Upper lobe of left lung (tissue), 6 donors: ENCODE measurements at regions not wholly inside any gene's neighbourhood (a gene's known extent, or its start where the extent isn't known, plus 50 kb on each side); places are given as distances from the start of the nearest gene placed in this dataset.

Experiments
- ATAC-seq, 2 donors: fragments of 200-7000 bp; cut with Tn5 transposase; one replicate each; pipeline ENCODE4 v1.9.1; 2022; ENCODE audit warnings: mild to moderate bottlenecking in 2 of 2, moderate library complexity in 2 of 2; ENCODE audit not compliant: low FRiP score in 2 of 2
- DNase-seq, 2 donors: peaks; one replicate each; pipeline ENCODE4 v3.0.0-alpha.2; 2019 to 2020
- H3K27ac ChIP-seq, 4 donors: fragments of 200-600 bp; sonication (generic); one replicate each; pipeline ENCODE4 v1.5.1; 2016 to 2019
- H3K27me3 ChIP-seq, 4 donors: fragments of 200-600 bp; sonication (generic); one replicate each; pipeline ENCODE4 v1.5.1; 2017 to 2019
- H3K36me3 ChIP-seq, 4 donors: fragments of 200-600 bp; sonication (generic); one replicate each; pipeline ENCODE4 v1.5.1; 2016 to 2019
- H3K4me1 ChIP-seq, 4 donors: fragments of 200-600 bp; sonication (generic); one replicate each; pipeline ENCODE4 v1.5.1; 2018 to 2019
- H3K4me3 ChIP-seq, 4 donors: fragments of 200-600 bp; sonication (generic); one replicate each; pipeline ENCODE4 v1.5.1; 2017 to 2019; ENCODE audit warnings: mild to moderate bottlenecking in 2 of 4, moderate library complexity in 1 of 4
- H3K9me3 ChIP-seq, 4 donors: fragments of 200-600 bp; sonication (generic); one replicate each; pipeline ENCODE4 v1.5.1; 2018 to 2019
- EP300 ChIP-seq, 4 donors: sonication (generic); formaldehyde crosslinking; IDR thresholded peaks; one replicate each; pipeline ENCODE4 v1.5.1; 2017; ENCODE audit warnings: antibody characterized with exemption in 4 of 4, control low read depth in 2 of 4
- POLR2A ChIP-seq, 4 donors: fragments of 450-650 bp; IDR thresholded peaks; one replicate each; pipeline ENCODE4 v1.5.1; 2016 to 2017; ENCODE audit warnings: antibody characterized with exemption in 4 of 4, mild to moderate bottlenecking in 2 of 4
- POLR2AphosphoS5 ChIP-seq, 2 donors: sonication (generic); formaldehyde crosslinking; IDR thresholded peaks; one replicate each; pipeline ENCODE4 v1.5.1; 2017; ENCODE audit warnings: antibody characterized with exemption in 2 of 2
- WGBS, 2 donors: methylation state at CpG; one replicate each; pipeline ENCODE4 v1.1.5; 2017 to 2018; 5-methylcytosine and 5-hydroxymethylcytosine counted together
- TF ChIP-seq, protein P1 (sequence below), 6 experiments: fragments of 450-650 bp in 4 of 6; fragments of 200-600 bp in 2 of 6; sonication (generic) in 2 of 6; IDR thresholded peaks; one replicate each; pipeline ENCODE4 v1.5.1; 2016 to 2019; ENCODE audit warnings: antibody characterized with exemption in 6 of 6
- donor health status: DM: no; HTN: no; CAD: no; lungs with moderate emphysema.
- donor health status: DM: no; HTN: yes; CAD: no; lungs with severe emphysema.

DNA sequence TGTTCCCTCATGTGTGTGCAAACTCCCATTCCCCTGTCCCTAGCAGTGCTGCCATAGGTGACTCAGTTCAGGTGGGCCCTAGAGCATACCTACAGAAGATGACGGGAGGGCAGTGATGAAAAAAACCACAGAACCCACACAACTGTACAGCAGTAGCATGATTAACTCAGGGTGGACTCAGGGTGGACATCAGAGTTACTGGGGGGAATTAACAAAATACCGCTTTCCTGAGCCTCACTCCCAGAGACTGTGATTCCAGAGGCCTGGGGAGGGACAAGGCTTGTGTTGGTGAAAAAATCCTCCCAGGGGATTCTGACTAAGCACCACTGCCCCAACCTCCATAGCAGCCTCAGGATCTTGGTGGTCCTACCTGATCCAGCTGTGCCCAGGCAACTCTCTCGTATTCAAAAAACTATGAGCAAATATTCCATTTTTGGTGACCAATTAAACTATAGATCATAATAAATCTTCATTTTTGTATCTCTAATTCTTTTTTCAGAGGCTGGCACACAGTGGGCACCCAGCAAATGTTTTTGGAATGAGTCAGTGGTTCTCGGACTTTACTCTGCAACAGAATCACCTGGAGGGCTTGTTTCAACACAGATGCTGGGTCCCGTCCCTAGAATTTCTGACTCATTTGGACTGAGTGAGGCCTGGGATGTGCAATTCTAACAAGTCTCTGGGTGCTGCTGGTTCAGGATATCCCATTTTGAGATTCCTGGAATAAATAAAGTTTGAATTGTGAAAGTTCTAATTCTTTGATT lies 84.1 kb upstream of the NABP1 start:
- Histone ChIP-seq H3K4me3 (no peak overlapping the region), H3K27me3 (no peaks in the 10 kb centered on the region), H3K9me3 (no peaks in the 10 kb centered on the region), H3K36me3 (no peaks in the 10 kb centered on the region), H3K27ac (no peak overlapping the region), H3K4me1 (no peaks in the 10 kb centered on the region)
- DNase-seq, result no peak
- TF ChIP-seq POLR2A (IDR thresholded peaks at IDR 0.05) (no peak), EP300 (IDR thresholded peaks at IDR 0.05) (no peak), POLR2AphosphoS5 (IDR thresholded peaks at IDR 0.05) (no peak)
- TF ChIP-seq, protein P1, sequence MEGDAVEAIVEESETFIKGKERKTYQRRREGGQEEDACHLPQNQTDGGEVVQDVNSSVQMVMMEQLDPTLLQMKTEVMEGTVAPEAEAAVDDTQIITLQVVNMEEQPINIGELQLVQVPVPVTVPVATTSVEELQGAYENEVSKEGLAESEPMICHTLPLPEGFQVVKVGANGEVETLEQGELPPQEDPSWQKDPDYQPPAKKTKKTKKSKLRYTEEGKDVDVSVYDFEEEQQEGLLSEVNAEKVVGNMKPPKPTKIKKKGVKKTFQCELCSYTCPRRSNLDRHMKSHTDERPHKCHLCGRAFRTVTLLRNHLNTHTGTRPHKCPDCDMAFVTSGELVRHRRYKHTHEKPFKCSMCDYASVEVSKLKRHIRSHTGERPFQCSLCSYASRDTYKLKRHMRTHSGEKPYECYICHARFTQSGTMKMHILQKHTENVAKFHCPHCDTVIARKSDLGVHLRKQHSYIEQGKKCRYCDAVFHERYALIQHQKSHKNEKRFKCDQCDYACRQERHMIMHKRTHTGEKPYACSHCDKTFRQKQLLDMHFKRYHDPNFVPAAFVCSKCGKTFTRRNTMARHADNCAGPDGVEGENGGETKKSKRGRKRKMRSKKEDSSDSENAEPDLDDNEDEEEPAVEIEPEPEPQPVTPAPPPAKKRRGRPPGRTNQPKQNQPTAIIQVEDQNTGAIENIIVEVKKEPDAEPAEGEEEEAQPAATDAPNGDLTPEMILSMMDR (IDR thresholded peaks at IDR 0.05), result no peak
- 71% methylated on average over 5 of the region's 5 CpGs for WGBS, 2 donors
- ATAC-seq, result no peak

DNA sequence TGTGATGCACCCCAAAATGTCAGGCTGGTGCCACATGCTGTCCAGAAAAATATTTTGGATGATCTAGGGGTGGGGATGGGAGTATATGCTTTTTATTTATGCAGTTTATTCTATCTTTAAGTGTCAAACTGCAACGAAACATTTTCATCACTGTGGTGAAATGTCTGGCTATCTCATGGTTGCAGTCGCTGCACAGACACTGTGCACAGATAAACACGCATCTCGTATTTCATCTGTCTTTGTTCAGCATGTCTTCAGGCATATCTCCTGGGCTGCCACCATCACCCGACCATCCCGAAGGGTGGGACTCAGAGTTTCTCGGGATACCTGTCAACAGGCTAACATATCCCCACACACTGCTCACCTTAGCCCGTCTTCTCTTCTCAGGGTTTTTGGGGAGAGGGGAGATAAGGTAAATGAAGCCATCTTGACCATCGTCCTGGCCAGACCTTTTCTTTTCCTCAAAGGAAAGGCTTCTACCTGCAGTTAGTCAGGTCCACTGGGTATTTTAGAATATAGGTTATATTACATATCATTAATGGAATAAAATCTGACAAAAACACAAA lies 80.7 kb upstream of the NABP1 start:
- DNase-seq, result no peak
- no peaks in the 10 kb centered on the region for H3K4me1 ChIP-seq
- TF ChIP-seq POLR2A (IDR thresholded peaks at IDR 0.05) (no peak), EP300 (IDR thresholded peaks at IDR 0.05) (no peak), POLR2AphosphoS5 (IDR thresholded peaks at IDR 0.05) (no peak)
- TF ChIP-seq, protein P1 (IDR thresholded peaks at IDR 0.05), result no peak
- WGBS, 2 donors, result 71 to 81% methylated on average over 9 of the region's 9 CpGs
- no peak for ATAC-seq
- H3K27me3 ChIP-seq, result no peaks in the 10 kb centered on the region
- H3K36me3 ChIP-seq, result no peaks in the 10 kb centered on the region
- H3K9me3 ChIP-seq, result no peaks in the 10 kb centered on the region
- H3K27ac ChIP-seq, result no peak overlapping the region
- H3K4me3 ChIP-seq, result no peak overlapping the region

DNA sequence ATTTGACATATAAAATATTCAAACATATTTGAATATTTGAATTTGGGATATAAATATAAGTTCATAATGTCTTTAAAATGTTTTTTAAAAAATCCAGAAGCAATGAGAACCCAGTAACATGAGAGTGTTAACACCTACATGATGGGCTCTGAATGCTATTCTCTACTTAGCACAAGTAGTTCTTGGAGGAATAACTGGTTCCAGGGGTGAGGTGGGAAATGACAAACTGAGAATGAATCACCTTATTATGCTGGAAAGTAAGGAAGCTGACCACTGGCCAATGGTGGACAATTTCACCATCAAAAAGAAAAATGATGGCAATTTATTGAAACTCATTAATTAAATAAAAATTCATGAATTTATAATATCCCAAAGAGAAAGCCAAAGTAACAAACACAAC lies 79.6 kb upstream of the NABP1 start:
- Histone ChIP-seq H3K4me1 (no peaks in the 10 kb centered on the region), H3K27me3 (no peaks in the 10 kb centered on the region), H3K9me3 (no peaks in the 10 kb centered on the region), H3K36me3 (no peaks in the 10 kb centered on the region), H3K27ac (no peak overlapping the region), H3K4me3 (no peak overlapping the region)
- DNase-seq (no peak), ATAC-seq (no peak)
- TF ChIP-seq EP300 (IDR thresholded peaks at IDR 0.05) (no peak), POLR2AphosphoS5 (IDR thresholded peaks at IDR 0.05) (no peak)

DNA sequence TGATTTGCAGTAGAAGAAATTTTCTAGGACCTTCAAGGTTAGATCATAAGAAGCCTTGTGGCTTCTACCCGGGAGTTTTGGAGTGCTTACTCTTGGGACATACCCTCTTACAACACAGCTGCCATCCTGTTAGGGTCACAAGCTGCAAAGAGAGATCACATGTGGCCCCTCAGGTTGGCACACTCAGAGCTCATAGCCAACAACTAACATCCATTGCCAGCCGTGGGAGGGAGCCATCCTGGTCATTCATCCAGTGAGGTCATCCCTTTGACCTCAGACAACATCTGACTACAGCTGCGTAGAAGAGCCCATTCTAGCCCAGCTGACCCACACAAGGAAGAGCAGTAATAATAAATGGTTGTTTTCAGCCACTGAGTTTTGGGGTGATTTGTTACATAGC lies 76.9 kb upstream of the NABP1 start:
- Histone ChIP-seq H3K4me1 (no peaks in the 10 kb centered on the region), H3K27ac (no peak overlapping the region), H3K27me3 (no peaks in the 10 kb centered on the region), H3K4me3 (no peak overlapping the region), H3K9me3 (no peaks in the 10 kb centered on the region), H3K36me3 (no peaks in the 10 kb centered on the region)
- TF ChIP-seq POLR2A (IDR thresholded peaks at IDR 0.05), result peak in 1 of 4 donors; percentile 21
- no peak for TF ChIP-seq EP300 (IDR thresholded peaks at IDR 0.05)
- TF ChIP-seq POLR2AphosphoS5 (IDR thresholded peaks at IDR 0.05), result peak in 1 of 2 donors; percentile 47
- TF ChIP-seq, protein P1 (IDR thresholded peaks at IDR 0.05), result no peak
- WGBS, 2 donors, result 58 to 59% methylated on average over 3 of the region's 3 CpGs
- ATAC-seq (peak; percentile 42 to 46), DNase-seq (peak in 1 of 2 donors; percentile 61)

DNA sequence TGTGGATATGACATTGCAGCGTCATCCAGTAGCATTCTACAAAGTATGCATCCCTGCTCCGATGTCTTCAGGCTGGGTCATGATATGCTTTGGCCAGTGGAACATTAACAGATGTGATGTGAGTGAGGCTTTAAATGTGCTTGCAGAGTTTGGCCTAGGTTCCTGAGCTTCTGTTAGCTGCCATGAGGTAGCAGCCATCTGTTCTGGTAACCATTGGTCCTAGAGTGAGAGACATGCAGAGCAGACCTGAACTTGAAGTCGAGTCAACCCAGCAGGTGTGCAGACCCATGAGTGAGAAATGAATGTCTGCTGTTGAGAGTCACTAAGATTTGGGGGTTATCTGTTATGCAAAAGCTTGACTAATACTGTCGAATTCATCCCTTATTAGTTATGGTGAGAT lies 73.8 kb upstream of the NABP1 start:
- ATAC-seq (no peak), DNase-seq (no peak)
- H3K9me3 ChIP-seq, result no peaks in the 10 kb centered on the region
- no peak overlapping the region for H3K4me3 ChIP-seq
- no peaks in the 10 kb centered on the region for H3K4me1 ChIP-seq
- WGBS, 2 donors, result 88 to 92% methylated on average over 4 of the region's 4 CpGs
- H3K27me3 ChIP-seq, result no peaks in the 10 kb centered on the region
- no peak overlapping the region for H3K27ac ChIP-seq
- H3K36me3 ChIP-seq, result no peaks in the 10 kb centered on the region
- TF ChIP-seq POLR2A (IDR thresholded peaks at IDR 0.05) (no peak), EP300 (IDR thresholded peaks at IDR 0.05) (no peak), POLR2AphosphoS5 (IDR thresholded peaks at IDR 0.05) (no peak)
- TF ChIP-seq, protein P1 (IDR thresholded peaks at IDR 0.05), result no peak
